Nephron progenitor cell (in vitro differentiated cells): ENCODE measurements at regions not wholly inside any gene's neighbourhood (a gene's known extent, or its start where the extent isn't known, plus 50 kb on each side); places are given as distances from the start of the nearest gene placed in this dataset.
"Not testable (repeated sequence)": the region's sequence is repeated elsewhere in the genome, so short reads cannot be mapped to it uniquely, and the experiment has no call there.

Experiments
- DNase-seq: peaks from one replicate; pipeline ENCODE4 v3.0.0; 2021
- H3K27ac Mint-ChIP-seq: 2 replicates; pipeline ENCODE4 v1.8.0; 2021; ENCODE audit warnings: mild to moderate bottlenecking, moderate library complexity, mixed read lengths
- H3K27me3 Mint-ChIP-seq: 2 replicates; pipeline ENCODE4 v1.8.0; 2021; ENCODE audit warnings: mild to moderate bottlenecking, low read depth, mixed read lengths; ENCODE audit not compliant: poor library complexity
- H3K36me3 Mint-ChIP-seq: 2 replicates; pipeline ENCODE4 v1.8.0; 2021; ENCODE audit warnings: low read depth, mixed read lengths
- H3K4me1 Mint-ChIP-seq: 2 replicates; pipeline ENCODE4 v1.8.0; 2021; ENCODE audit warnings: mixed read lengths
- H3K4me3 Mint-ChIP-seq: 2 replicates; pipeline ENCODE4 v1.8.0; 2021; ENCODE audit warnings: mild to moderate bottlenecking, moderate library complexity, mixed read lengths
- H3K9me3 Mint-ChIP-seq: 2 replicates; pipeline ENCODE4 v1.8.0; 2021; ENCODE audit warnings: mild to moderate bottlenecking, moderate library complexity, mixed read lengths
- CTCF ChIP-seq: fragments of 200-600 bp; sonication (generic); IDR thresholded peaks from 2 replicates; pipeline ENCODE4 v1.5.0; 2021; ENCODE audit warnings: antibody characterized with exemption

GRCh38 chr21:24423546-24423945, 1183.7 kb downstream of the MRPL39 start:
- Mint-ChIP-seq H3K27ac (no peak overlapping the region), H3K9me3 (peaks cover 49% of the 10 kb centered on the region), H3K4me3 (no peak overlapping the region), H3K27me3 (no peaks in the 10 kb centered on the region), H3K4me1 (no peaks in the 10 kb centered on the region), H3K36me3 (no peaks in the 10 kb centered on the region)
- no peak for DNase-seq
- no peak for TF ChIP-seq CTCF

GRCh38 chr21:24420689-24421088, 1186.6 kb downstream of the MRPL39 start:
- Mint-ChIP-seq H3K27ac (no peak overlapping the region), H3K4me1 (no peaks in the 10 kb centered on the region), H3K27me3 (peaks cover 3% of the 10 kb centered on the region), H3K36me3 (no peaks in the 10 kb centered on the region), H3K4me3 (no peak overlapping the region), H3K9me3 (peaks cover 56% of the 10 kb centered on the region)
- no peak for TF ChIP-seq CTCF
- DNase-seq, result no peak

GRCh38 chr21:24419641-24420040, 1187.6 kb downstream of the MRPL39 start:
- peaks cover 48% of the 10 kb centered on the region for H3K9me3 Mint-ChIP-seq
- H3K27me3 Mint-ChIP-seq, H3K27ac Mint-ChIP-seq, DNase-seq, H3K4me1 Mint-ChIP-seq, H3K4me3 Mint-ChIP-seq, H3K36me3 Mint-ChIP-seq: not testable (repeated sequence)

GRCh38 chr21:24418671-24419070, 1188.6 kb downstream of the MRPL39 start:
- Mint-ChIP-seq H3K27ac (no peak overlapping the region), H3K36me3 (no peaks in the 10 kb centered on the region), H3K4me1 (no peaks in the 10 kb centered on the region), H3K27me3 (peaks cover 3% of the 10 kb centered on the region), H3K9me3 (peaks cover 55% of the 10 kb centered on the region), H3K4me3 (no peak overlapping the region)
- no peak for TF ChIP-seq CTCF
- DNase-seq, result no peak

- H3K27me3 Mint-ChIP-seq, result no peaks in the 10 kb centered on the region
- no peak overlapping the region for H3K4me3 Mint-ChIP-seq
- DNase-seq, result no peak
- H3K4me1 Mint-ChIP-seq, result no peaks in the 10 kb centered on the region
- H3K9me3 Mint-ChIP-seq, result peaks cover 27% of the 10 kb centered on the region
- no peak for TF ChIP-seq CTCF
- no peaks in the 10 kb centered on the region for H3K36me3 Mint-ChIP-seq
- H3K27ac Mint-ChIP-seq, result no peak overlapping the region
These were observed 1195.9 kb downstream of the MRPL39 start for GRCh38 chr21:24411429-24411828.

GRCh38 chr21:24403221-24403620, 1204.1 kb downstream of the MRPL39 start:
- H3K4me3 Mint-ChIP-seq, result no peak overlapping the region
- peaks cover 20% of the 10 kb centered on the region for H3K9me3 Mint-ChIP-seq
- H3K4me1 Mint-ChIP-seq, result no peaks in the 10 kb centered on the region
- no peaks in the 10 kb centered on the region for H3K36me3 Mint-ChIP-seq
- H3K27me3 Mint-ChIP-seq, result no peaks in the 10 kb centered on the region
- TF ChIP-seq CTCF, result no peak
- H3K27ac Mint-ChIP-seq, result no peak overlapping the region
- no peak for DNase-seq
